GM18907 (cell line): ENCODE measurements at regions not wholly inside any gene's neighbourhood (a gene's known extent, or its start where the extent isn't known, plus 50 kb on each side); places are given as distances from the start of the nearest gene placed in this dataset.
A peak's percentile ranks its signal among the peaks of the same experiment; 100 is the strongest.
"Not testable (repeated sequence)": the region's sequence is repeated elsewhere in the genome, so short reads cannot be mapped to it uniquely, and the experiment has no call there.

ENCODE experiments used
- ATAC-seq: cut with Tn5 transposase; IDR thresholded peaks from one replicate; pipeline ENCODE4 v1.9.1; 2021; ENCODE audit warnings: mild to moderate bottlenecking, moderate library complexity; ENCODE audit not compliant: unreplicated experiment

GRCh38 chr15:31647337-31647826 is 320.7 kb downstream of the KLF13 start:
- ATAC-seq, result not testable (repeated sequence)

- ATAC-seq, result not testable (repeated sequence)
These were observed 323.0 kb downstream of the KLF13 start for GRCh38 chr15:31649634-31650033.

- peak; percentile 44 for ATAC-seq
These were observed 323.5 kb downstream of the KLF13 start for GRCh38 chr15:31650055-31650701.

- not testable (repeated sequence) for ATAC-seq
These were observed 330.3 kb downstream of the KLF13 start for GRCh38 chr15:31656915-31657314.

GRCh38 chr15:31660816-31661215 is 334.2 kb downstream of the KLF13 start:
- ATAC-seq, result no peak

- not testable (repeated sequence) for ATAC-seq
These were observed 339.1 kb downstream of the KLF13 start for GRCh38 chr15:31665732-31666131.

GRCh38 chr15:31669158-31669908 is 342.7 kb downstream of the KLF13 start:
- not testable (repeated sequence) for ATAC-seq

GRCh38 chr15:31673263-31673662 is 346.6 kb downstream of the KLF13 start:
- not testable (repeated sequence) for ATAC-seq

- ATAC-seq, result not testable (repeated sequence)
These were observed 348.6 kb upstream of the CHRNA7 start for GRCh38 chr15:31681529-31682259.

GRCh38 chr15:31687088-31687487 is 343.2 kb upstream of the CHRNA7 start:
- ATAC-seq, result not testable (repeated sequence)

- peak; percentile 54 for ATAC-seq
These were observed 333.8 kb upstream of the CHRNA7 start for GRCh38 chr15:31696509-31696908.

- not testable (repeated sequence) for ATAC-seq
These were observed 325.1 kb upstream of the CHRNA7 start for GRCh38 chr15:31705076-31705678.

GRCh38 chr15:31707944-31708702 is 322.2 kb upstream of the CHRNA7 start:
- peak; percentile 72 for ATAC-seq

- peak; percentile 83 for ATAC-seq
These were observed 321.5 kb upstream of the CHRNA7 start for GRCh38 chr15:31708703-31709327.

- ATAC-seq, result not testable (repeated sequence)
These were observed 320.8 kb upstream of the CHRNA7 start for GRCh38 chr15:31709479-31709878.

- not testable (repeated sequence) for ATAC-seq
These were observed 319.5 kb upstream of the CHRNA7 start for GRCh38 chr15:31710806-31711205.

- ATAC-seq, result not testable (repeated sequence)
These were observed 315.1 kb upstream of the CHRNA7 start for GRCh38 chr15:31715208-31715607.

- ATAC-seq, result not testable (repeated sequence)
These were observed 311.7 kb upstream of the CHRNA7 start for GRCh38 chr15:31718625-31719024.

- ATAC-seq, result not testable (repeated sequence)
These were observed 310.8 kb upstream of the CHRNA7 start for GRCh38 chr15:31719396-31720022.
